Left cardiac atrium (tissue), 4 donors: ENCODE measurements at regions not wholly inside any gene's neighbourhood (a gene's known extent, or its start where the extent isn't known, plus 50 kb on each side); places are given as distances from the start of the nearest gene placed in this dataset.
A peak's percentile ranks its signal among the peaks of the same experiment; 100 is the strongest.

Source experiments
- ATAC-seq, 2 donors: fragments of 200-7000 bp; cut with Tn5 transposase; one replicate each; pipeline ENCODE4 v1.9.1; 2020; ENCODE audit warnings: mild to moderate bottlenecking in 2 of 2, moderate library complexity in 2 of 2
- DNase-seq: peaks from one replicate; pipeline ENCODE4 v3.0.0-alpha.2; 2020
- intact Hi-C, 2 donors: fragments of 100-400 bp; cut with DNase I; formaldehyde crosslinking; loops; one replicate each; pipeline versions ENCODE4 v1.14.1 to v1.15.1; 2022 to 2023
- donor health status: DM: no; HTN: yes; CAD: no.
- donor health status: DM: no; HTN: yes; CAD: no; lungs with severe emphysema.
- donor health status: DM: yes; HTN: yes; CAD: no.
- donor health status: Dilated cardiomyopathy.

DNA sequence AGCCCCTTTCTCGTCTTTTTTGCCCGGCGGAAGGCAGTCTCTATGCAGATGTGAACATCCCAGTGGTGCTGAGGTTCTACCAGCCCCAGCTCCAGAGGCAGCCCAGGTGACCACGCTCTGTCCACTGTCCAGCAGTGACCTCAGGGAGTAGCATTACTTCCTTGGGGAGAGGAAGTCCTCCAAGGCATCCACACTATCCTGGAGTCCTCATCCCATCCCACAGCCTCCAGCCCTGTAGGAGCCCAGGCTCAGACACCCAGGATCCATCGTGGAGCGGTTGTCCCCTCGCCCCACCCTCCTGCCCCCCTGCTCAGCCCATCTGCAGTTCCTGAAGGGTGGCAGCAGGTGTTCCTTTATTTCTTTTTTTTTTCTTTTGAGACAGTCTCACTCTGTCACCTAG, 294.5 kb upstream of the IRX4 start:
- ATAC-seq: no peak
- intact Hi-C loops: no loop called here
- no peak for DNase-seq

DNA sequence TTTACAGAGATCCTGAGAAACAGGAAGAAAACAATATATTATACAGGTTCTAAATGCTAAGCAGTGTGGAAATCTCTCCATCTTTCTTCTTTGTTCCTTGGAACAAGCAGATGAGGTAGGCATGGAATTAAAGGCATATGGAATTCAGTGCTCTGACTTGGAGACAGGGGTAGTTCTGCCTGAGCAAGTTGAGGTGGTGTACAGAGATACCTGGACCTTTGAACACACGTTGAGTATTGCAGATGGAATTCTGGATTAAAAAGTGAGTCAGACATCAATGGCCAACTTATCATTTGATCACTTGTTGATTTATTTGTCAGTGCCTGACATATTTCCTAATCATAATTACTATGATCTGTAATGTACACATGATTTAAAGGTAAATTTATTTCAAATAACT, 293.9 kb upstream of the IRX4 start:
- DNase-seq (no peak), ATAC-seq (no peak)
- intact Hi-C loops: no loop called here

DNA sequence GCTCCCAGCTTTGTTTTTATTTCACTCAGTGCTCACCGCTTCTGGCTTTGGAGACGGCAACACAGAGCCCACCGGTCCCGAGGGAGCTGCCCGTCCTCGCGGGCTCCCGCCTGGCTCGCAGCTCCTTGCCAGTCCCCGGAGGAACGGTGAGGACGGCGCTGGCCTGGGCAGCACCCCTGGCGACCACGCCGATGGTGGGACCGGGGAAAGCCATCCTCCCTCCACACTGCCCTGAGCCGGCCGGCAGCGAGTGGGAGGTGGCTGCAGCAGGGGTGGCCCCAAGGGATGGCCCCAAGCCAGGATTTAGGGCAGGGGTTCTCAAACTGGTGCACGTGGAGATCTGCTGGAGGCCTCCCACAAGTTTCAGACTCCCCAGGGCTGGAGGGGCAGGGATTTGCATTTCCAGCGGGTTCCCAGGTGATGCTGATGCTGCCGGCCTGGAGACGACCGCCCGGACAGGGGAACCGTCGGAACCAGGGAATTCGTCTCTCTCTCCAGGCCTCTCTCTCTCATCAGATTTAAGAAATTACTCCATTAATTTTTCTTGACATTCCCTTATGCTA, 293.2 kb upstream of the IRX4 start:
- DNase-seq (no peak), ATAC-seq (no peak)
- intact Hi-C loops: no loop called here

DNA sequence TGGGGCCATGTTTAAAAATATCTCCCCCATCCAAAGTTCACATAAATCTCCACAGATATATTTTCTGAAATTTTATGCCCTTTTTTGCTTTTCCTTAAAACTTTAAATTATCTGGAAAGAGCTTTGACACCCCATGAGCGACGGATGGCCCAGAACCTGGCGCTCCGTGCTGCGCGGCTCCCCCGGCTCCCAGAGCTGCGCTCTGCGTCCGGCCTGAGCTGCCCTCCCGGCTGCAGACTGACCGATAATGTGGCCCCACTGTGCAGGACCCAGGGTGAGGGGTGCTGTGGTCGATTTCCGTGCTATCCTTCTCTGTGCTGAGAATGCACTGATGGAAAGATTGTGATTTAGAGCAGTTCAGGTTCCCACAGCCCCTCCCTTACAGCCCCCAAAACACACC, 292.3 kb upstream of the IRX4 start:
- DNase-seq: no peak
- ATAC-seq: no peak
- intact Hi-C loops: no loop called here

DNA sequence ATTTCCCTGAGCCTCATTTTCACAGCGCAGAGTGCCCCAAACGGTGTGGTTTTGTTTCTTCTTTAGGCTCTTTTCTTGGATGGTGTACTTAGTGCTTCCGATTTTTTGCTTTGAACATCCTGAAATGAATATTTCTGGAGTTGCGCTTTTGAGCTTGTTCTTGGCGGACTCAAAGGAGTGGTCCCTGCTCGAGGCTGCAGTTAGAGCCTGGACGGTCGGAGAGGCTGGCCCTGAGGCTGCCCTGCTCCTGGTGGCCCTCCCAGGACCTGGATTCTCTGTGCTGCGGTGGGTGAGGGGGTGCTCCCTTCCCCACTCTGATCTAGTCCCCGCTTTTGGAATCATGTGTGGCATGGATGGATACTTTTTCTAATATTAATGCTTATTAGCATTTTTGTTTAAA, 291.8 kb upstream of the IRX4 start:
- intact Hi-C loops: no loop called here
- no peak for DNase-seq
- no peak for ATAC-seq

DNA sequence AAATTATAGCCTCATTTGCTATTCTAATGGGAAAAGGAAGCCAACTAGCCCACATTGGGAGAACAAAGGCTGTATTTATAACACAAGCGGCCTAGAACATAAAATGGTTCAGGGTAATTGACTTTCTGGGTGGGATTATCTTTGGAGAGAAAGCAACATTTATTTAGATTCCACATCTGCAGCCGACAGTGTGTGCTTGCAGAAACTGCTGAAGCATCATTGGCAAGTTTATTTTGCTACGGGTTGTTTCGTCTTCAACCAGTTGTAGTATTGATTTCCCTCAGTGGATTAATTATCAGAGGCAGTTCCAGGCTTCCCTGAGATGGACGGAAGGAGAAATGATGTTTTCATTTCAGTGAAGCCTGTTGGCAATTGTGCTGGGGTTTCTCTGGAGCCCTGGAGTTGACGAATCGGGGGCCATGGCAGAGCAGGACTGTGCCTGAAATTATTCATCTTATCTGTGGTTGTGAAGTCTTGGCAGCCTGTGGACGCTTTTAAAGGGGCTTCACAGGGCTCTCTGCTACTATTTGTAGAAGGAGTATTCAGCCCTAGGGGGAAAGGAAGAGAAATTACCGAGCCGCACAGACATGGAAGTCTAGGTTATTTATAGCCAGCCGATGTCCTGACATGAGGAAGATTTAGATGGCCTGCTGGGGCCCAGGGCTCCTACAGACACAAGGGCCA, 290.6 kb upstream of the IRX4 start:
- intact Hi-C loops: no loop called here
- DNase-seq (peak; percentile 2), ATAC-seq (no peak)

DNA sequence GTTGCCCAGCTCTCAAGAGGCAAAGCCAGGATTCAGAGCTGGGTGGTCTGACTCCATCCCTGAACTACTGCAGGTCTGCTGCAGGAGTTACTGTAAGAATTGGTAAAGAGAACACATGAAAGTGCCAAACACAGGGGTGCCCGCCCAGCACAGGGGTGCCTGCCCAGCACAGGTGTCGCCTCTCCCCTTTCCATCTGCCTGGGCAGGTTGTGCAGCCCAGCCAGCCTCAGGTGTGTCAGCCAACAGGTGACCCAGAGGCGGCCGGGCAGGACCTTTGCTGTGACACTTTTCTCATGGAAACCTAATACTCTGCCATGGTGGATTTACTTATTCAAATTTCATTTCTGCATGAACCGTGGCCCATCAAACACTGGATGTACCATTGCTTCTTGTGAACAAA, 289.7 kb upstream of the IRX4 start:
- intact Hi-C loops: no loop called here
- ATAC-seq (no peak), DNase-seq (peak; percentile 10)

DNA sequence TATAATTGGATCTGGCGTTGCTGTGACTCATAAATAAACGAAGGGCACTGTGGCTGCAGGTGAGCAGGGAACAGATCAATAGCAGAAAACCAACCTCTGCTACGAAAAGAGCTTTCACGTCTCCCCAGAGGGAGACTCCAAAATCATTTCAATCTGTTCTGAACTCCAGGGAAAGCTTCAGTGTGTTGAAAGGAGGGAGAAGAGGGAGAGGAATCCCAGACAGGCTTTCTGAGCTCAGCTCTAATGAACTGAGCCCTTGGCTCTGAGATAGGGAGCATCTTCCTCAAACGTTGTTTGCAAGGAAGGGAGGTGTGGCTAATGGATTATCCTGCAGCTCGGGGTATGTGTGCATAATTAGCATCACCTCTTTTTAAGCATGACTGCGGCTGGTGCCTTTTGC, 288.0 kb upstream of the IRX4 start:
- no peak for DNase-seq
- ATAC-seq: no peak
- intact Hi-C loops: no loop called here

DNA sequence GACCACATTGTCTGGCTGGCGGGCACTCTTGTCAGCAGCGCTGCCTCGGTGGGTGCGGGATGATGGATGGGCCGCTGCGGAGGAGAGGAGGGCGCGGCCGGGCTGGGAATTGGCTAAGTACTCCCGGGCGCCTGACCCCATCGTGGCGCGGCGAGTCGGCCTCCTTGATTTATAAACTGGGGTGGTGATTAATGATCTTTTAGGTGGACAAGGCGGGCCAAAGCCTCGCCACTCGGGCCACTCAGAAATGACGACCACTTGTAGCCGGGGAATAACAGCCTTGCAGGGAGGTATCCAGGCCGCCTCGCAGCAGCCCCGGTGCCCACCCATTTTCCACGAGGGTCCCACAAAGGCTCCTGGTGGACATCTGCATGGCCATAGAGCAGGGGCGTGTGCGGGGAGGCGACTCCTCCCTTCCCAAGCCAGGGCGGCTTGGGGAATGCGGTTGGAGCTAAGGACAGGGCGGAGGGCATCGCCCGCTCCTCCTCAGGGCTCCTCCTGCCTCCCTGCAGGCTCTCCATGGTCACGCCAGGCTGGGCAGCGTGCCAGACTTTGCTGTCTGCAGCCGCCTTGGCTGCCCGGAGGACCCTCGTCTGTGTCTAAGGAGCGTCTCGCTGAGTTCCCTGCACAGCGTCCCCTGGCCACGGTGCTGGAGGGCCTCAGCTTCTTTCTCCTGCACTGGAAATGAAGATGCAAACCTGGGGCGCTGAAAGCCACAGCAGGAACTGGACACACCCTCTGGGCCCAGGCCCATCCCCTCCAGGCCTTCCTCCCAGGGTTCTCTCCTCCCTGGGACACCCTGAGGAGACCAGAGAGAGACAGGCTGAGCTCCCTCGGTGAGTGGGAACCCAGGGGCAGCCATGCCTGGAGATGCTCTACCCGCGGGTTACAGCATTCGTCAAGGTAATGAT, 287.4 kb upstream of the IRX4 start:
- intact Hi-C loops: no loop called here
- DNase-seq: no peak
- no peak for ATAC-seq

DNA sequence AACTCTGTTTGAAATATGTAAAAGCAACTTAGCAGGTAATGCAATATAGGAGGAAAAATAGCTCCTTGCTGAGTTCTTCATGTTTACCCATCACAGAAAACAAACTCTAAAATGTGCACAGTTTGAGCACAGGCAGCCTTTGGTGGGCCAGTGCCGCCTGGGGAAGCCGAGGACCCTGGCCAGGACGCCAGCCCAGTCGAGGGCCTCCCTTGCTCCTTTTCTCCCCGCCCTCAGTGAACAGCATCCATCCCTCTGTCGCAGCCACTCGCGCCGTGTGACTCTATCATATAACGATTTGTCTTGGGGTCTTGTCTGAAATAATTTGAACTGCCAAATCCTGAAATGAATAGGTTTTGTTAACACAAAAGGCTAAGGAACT, 286.7 kb upstream of the IRX4 start:
- ATAC-seq (no peak), DNase-seq (no peak)
- intact Hi-C loops: no loop called here

DNA sequence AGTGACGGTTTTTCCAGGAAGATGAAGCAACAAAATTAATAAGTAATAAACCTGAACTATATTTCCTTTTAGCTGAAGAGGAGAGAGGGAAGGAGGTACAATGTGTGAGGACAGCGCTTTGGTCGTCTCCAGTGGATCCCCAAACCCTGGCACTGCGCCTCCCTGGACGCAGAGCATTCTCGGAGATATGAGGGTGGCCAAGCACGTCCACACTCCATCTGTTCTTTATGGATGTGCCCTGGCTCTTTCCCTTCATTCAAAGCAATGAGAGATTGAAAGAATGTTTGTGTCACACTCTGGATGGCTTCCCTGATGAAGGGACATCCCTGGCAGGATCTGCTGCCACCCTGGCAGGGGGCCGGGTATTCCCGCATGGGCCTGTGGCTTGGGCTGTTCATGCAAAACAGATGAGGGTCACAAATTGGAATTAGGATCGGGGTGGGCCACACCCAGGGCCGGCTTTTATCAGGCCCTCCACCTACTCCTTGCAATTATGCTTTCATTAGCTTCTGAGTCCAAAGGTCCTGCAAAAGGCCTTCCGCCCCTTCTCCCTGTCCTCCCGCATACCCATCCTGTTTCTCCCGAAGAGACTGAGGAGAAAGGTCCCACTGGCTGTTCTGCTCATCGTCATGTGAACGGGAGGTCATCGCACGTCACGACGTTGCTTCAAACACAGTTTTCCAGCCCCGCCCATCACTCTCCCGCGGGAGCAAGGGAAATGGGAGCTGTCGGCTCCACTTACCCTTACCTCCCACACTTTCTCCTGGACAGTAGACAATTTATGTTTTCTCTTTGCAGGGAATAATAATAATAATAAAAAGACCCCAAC, 286.1 kb upstream of the IRX4 start:
- peak; percentile 13 for DNase-seq
- ATAC-seq: no peak

DNA sequence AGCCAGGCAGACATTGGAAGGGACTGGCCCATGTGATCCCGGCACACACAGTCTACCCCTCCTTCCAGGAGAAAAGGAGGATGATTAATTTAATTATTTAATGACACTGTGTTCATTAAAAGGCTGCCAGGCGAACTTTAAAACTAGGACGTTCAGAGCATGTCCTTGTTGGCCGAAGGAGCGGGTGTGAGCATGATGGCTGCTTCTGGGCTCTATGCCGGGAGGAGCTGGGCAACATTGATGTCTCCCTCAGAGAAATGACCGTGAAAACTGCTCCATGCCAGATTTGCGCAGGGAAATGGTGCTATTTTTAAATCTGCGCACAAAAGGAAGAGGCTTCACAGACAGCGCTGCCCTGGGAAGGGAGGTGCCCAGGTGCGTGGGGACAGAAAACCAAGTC, 284.9 kb upstream of the IRX4 start:
- ATAC-seq: no peak
- intact Hi-C loops: no loop called here
- DNase-seq: peak; percentile 2

More for the DNA sequence above, 286.1 kb upstream of the IRX4 start:
- intact Hi-C loops: no loop called here

DNA sequence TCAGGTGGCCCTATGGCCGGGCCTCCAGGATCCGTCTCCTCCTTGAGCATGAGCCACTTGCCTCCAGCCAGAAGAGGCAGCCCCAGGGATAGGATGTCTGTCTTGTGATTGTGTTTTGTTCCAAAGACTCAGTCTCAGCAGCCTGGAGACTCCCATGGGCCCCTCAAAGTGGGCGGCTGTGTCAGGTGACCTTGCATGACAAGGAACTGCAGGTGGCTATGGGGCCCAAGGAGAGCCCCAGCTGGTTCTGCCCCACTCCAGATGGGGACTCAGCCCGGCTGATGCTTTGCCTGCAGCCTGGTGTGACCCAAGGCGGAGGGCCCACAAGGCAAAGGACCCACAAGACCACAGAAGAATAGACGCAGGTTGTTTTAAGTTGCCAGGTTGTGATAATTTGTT, 284.3 kb upstream of the IRX4 start:
- DNase-seq (no peak), ATAC-seq (no peak)
- intact Hi-C loops: no loop called here

DNA sequence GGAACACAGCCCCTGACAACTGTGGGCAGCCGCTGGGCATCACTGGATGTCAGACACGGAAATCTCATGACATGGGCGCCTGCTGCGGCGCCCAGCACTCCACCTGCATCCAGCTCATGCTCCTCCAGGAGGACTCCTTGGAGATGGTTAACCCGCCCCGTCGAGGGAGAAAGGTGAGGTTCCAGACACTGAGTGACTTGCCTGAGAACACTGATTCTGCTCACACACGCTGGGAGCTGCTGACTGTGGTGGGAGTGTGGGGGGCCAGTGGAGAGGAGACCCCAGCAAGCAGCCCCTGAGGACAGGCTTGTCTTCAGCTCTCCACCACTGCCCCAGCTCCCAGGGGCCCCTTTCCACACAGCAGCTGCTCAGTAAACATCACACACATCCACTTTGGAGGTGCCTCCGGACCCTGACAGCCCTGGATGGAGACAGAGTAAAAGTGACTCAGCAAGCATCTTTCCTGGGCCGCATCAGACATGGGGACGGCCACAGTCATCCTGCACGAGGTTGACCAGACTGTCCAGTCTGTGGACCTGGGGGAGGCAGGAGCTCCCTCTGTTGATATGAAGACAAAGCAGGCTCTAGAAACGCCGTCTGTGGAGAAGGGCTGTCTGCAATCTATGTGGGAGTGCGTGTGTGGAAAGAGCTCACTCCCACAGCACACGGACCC, 283.7 kb upstream of the IRX4 start:
- no peak for ATAC-seq
- intact Hi-C loops: no loop called here
- DNase-seq: no peak

DNA sequence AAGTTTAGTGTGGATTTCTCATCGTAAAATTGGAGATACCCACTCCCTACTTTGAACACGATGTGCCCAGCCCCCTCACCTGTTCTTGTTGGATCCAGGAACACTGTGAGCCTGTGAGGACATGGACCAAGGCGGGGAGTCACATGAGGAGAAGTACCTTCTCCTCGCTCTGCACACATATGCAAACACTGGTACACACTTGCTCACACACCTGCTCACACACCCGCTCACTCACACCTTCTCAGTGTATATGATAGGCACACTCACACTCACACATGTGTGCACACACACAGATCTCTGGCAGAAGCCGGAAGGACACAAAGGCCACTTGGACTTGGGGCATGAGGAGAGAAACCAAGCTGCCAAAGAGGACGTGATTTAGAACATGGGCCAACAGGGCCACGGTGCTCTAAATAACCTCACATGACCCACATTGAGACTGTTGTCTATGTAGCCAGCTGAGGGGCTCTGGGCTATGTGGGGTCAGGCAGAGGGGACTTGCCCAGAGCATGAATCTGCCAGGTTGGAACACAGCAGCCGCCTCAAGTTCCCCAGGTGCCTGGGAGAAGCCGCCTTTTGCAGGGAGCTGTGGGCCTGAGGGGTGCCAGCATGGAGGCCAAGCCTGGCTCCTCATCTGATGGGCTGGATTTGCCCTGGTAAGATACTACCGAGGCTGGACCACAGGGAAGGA, 283.0 kb upstream of the IRX4 start:
- DNase-seq (no peak), ATAC-seq (no peak)
- intact Hi-C loops: no loop called here

DNA sequence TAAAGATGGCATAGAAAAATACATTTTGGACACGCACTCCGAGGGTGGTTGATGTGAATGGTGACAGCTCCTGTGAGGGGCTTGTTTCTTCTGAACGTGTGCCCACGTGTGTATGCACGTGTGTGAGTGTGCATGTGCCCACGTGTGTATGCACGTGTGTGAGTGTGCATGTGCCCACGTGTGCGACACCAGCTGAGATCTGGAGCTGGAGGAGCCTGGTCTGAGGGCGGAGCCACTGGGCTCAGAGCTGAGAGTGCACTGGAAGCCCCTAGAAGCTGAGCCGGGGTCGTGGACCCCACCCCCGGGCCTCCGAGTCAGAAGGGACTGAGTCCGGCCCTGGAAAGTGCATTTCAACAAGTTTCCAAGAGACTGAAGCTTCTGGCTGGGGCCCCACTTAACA, 282.5 kb upstream of the IRX4 start:
- DNase-seq: no peak
- intact Hi-C loops: no loop called here
- ATAC-seq: no peak

DNA sequence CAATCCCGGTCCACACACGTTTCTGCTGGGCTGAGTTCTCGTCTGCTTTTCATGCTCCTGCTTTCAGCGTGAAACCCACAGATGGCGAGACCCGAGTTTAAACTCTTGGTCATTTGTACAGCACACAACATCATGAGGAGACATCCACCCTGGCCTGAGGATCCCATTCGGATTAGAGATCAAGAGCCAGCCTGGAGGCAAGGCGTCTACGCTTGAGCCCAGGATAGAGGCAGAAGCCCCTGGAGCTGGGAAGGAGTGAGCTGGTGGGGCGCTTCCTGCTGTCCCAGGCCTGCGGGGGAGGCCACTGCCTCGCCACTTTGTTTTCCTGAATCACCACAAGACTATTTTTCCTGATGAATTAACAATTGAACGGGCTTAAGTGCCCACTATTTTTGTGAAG, 281.9 kb upstream of the IRX4 start:
- ATAC-seq: no peak
- DNase-seq: no peak
- intact Hi-C loops: no loop called here

DNA sequence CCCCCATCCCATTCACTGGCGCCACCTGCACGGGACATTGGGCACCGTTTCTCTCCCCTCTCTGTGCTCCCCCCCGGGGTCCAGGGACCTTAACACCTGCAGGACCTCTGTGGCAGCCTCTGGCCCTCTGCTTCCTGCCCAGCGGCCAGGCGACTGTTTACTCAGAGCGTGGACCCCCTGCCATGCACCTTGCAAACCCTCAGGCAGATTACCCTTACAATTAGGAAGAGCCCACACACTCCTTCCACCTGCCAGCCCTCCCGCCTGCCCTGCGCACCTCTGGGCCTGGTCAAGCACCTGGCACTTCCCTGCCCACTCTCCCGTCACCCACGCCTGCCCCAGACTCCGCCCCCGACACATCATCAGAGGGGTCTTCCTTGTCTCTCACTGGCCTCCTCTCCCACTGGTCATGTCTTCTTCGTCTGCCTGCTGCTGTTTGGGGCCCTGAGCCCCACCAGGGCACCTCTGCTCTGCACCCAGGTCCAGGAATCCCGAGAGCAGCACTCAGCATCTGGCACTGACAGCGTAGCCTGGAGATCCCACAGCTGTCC, 281.3 kb upstream of the IRX4 start:
- intact Hi-C loops: no loop called here
- ATAC-seq (no peak), DNase-seq (no peak)
